Left forelimb (tissue), 1 donor: ENCODE measurements at regions not wholly inside any gene's neighbourhood (a gene's known extent, or its start where the extent isn't known, plus 50 kb on each side); places are given as distances from the start of the nearest gene placed in this dataset.
"Not testable (repeated sequence)": the region's sequence is repeated elsewhere in the genome, so short reads cannot be mapped to it uniquely, and the experiment has no call there.

ENCODE experiments used
- DNase-seq: peaks from one replicate; pipeline ENCODE4 v3.0.0-alpha.2; 2018; ENCODE audit warnings: low spot score

DNA sequence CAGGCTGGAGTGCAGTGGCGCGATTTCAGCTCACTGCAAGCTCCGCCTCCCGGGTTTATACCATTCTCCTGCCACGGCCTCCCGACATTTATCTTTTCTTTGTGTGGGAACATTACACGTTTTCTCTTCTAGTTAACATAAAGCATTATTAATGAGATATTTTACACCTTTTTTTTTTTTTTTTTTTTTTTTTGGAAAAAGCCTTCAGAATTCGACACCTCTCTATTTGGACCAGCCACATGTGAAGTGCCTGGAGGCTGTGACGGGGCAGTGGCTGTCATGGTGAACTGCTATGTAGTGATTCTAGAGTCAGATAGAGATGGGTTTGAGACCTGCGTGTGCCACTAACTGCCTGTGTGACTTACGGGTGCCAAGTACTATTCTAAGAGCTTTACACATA lies 64.3 kb downstream of the SMIM38 start:
- DNase-seq = no peak

DNA sequence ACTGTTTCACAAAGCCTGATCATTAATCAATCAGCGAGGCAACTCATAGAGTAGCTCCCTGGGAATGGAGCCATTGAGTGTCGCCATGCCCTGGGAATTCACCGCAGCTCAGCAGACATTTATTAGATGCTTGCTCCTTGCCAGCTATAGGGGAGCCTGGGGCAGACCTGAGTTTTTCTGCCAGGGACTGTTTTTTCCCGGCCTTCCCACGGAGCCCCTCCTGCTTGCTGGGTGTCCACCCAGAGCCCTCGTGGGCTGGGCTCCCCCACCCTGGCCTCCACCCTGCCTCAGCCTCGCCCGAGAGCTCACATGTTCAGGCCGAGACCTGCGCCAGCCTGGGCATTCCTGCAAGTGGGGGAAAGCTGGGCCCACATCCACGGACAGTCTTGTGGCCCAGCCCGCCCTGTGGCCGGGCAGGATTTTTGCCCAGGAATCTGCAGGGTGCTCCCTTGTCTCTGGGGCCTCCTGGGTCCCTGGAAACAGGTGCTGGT lies 64.9 kb downstream of the SMIM38 start:
- peak; percentile 65 for DNase-seq

DNA sequence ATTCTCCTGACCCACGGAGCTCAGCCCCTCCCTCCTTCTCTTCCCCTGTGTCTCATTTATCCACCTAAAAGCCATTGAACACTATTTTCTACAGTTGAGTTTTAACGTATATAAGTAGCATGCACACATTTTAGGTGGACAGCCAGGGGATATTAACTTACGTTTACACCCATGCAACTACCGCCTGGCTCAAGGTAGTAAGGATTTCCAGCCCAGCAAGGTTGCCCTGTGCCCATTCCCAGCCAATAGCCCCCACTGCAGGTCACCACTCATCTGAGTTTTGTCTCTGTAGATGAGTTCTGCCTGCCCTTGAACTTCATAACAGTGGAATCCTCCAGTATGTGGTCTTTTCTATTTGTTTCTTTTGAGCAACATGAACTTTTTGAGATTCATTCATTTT lies 65.4 kb downstream of the SMIM38 start:
- DNase-seq = no peak

DNA sequence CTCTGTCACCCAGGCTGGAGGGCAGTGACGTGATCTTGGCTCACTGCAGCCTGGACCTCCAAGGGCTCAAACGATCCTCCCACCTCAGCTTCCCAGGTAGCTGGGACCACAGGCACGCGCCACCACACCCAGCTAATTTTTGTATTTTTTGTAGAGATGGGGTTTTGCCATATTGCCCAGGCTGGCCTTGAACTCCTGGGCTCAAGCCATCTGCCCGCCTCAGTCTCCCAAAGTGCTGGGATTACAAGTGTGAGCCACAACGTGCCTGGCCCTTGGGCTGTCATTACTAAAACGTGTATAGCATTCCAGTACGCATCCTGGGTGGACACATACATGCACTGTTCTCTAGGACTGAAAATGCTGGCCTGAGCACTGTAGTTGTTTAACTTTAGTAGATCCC lies 65.9 kb downstream of the SMIM38 start:
- not testable (repeated sequence) for DNase-seq

DNA sequence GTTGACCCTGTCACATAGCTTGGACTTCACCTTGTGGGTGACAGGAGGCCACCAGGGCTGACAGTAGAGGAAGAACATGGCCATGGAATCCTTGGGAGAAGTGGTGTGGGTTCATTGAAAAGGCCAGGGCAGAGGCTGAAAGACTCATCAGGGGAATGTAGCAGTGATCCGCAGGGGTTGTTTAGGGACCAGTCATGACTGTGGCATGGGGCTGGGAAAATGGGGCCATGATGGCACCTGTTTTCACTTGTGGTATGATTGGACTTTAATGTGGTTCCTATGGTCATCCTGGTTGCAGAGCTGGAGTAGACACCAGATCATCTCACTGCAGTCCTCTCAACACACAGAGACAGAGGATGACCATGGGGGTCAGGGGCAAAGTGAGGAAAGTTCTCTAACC lies 66.7 kb upstream of the MYEOV start:
- DNase-seq = peak; percentile 37

DNA sequence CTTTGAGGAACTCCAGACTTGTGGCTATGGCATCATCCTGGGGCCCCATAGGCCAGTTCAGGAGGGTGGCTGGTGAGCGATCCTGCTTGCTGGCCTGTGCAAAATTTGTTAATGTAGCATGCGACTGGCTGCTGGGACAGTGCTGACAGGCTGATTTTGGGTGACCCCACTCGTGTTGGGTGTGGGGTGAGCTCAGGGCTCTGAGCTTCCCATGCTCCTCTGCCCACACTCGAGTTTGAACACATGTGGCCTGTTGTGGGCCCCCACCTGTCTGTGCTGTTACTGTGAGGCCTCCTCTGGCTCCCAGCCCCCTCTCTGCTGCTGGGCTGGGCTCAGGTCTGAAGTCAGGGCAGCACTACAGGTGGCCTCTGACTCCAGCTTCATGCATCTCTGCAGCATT lies 64.4 kb upstream of the MYEOV start:
- DNase-seq = peak; percentile 26

GRCh38 chr11:69230856-69231425 lies 63.0 kb upstream of the MYEOV start:
- DNase-seq = peak; percentile 49

DNA sequence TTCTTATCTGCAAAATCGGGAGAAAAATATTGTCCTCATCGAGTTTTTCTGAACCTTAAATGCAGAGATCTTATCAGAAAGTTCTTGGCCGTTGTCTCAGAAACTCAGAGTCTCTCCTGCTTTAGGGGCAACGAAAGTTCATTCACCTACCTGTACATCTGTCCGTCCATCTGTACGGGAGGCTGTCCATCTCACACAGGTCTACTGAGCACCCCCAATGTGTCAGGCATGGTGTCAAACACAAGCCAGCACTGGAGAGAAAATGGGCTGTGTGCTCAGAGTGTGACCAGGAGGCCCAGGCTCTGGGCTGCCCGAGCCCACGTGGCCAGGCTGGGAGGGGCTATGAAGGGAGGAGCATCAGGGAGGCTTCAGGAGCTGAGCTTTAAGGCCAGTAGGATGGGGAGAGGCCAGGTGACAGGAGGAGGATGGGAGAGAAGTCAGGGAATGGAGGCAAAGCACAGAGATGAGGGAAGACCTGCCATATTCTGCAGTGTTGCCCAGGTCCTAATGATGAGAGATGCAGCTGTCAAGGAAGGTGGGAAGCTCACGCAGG lies 62.4 kb upstream of the MYEOV start:
- DNase-seq = peak; percentile 25

DNA sequence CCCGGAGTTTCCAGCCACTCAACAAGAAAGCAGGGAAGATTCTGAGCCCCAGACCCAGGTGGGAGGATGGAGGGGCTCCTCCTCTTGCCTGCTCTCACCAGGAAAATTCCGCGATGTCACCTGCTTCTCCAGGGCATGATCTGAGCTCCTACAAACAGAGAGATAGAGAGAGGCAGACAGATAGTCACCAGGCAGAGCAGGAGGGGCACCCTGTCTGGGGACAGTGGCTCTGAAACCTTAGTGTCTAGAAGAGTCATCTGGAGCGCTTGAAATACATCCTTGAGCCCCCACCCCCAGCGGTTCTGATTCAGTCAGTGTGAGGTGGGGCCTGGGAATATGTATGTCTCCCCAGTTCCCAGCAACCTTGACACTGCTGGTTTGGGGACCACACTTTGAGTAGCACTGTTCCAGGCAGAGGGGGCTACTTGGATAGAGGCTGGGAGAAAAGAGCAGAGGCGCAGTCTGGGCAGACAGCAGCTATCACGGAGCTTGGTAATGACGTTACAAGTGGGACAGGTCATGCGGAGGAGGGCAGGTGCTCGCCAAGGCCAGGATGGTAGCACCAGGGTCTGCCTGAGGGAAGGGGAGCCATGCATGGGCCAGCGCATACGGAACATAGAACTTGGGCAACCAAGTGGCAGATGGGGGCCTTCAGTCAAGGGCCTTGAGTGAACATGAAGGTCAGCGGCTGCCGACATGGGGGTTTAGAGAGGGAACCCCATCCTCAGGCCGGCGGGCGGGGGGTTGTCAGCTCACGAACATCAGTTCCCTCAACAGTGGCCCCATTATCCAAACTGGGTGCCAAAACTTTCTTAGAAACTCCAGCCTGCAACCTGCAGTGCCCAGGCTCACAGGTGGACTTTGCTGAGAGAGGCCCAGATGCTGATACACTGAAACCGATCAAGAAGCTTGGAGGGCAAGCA lies 60.9 kb upstream of the MYEOV start:
- DNase-seq = peak; percentile 57

DNA sequence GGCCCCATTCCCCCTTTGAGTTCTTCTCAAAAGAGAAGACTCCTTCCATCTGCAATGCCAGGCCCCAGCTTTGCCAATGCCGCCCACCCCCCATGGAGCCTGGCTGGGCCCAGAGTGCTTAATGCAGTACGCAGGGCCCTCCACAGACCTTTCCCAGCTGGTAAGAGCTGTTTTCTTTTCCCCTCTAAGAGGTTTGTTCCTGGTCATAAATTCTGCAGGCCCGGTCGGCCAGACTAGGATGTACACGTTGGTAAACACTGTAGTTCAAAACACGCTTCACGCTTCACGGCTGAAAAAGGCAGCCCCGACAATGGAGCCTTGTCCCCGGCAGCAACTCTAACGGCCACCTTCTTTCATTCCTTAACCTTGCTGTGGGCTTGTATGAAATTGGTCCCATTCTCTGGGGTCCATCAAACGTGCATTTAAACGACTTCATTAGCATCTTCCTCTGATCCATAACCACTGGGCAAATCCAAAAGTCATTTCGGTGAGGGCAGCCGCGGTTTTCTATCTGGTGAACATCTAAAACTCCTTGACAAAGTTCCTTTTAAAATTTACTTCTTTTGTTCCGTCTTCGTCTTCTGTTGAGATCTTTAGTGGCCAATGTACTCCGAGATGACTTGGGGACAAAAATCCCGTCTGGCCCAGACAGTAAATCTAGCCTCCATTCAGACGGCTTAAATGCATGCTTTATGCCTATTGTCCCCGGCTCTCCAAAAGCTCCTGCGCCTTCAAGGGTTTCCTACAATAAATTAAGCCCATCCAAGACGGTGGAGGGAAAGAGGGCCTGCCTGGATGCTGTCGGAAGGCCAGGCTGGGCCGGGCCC lies 60.0 kb upstream of the MYEOV start:
- DNase-seq = peak; percentile 31

DNA sequence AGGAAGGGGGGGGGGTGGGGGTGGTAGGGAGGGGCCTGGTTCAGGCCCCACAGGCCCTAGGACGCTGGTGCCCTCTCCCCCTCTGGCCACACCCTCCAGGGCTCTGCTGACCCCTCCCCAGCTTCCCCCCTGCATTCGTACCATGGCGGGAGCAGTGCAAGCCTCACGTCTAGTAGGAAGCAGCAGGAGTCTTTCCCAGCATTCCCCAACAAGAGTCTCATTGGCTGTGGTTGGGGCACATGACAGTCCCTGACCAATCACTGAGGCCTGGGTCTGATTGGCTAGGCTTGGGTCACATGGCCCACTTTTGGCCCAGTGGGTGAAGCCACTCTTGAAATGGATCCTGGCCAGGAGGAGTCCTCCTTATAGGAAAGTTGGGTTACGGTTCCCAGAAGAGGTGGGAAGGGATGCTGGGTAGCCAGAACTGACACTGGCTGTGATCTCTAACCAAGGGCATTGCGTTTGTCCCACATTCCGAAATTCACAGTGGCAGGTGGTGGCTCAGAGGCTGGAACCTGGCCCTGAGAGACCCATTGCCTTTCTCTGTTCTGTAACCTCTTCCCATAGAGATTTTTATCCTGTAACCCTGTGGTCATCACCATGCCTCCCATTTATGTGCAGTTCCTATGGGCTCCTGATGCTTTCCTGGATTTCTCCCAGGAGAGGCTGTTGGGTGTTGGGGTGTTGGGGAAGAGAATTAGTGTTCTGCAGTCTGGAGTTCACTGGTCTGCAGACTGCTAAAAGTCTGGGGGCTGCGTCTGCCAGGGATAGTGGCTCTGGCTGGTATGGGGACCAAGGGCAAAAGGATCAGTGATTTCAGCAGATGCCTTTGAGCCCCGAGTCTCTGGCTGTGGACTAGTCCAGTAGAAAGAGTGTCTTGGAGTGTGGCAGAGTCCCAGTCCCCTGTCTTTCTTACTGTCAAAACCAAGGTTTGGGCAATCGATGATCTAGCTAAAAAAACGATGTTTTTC lies 58.9 kb upstream of the MYEOV start:
- peak; percentile 46 for DNase-seq

- peak; percentile 38 for DNase-seq
These were observed 55.2 kb upstream of the MYEOV start for GRCh38 chr11:69238573-69239351.

- DNase-seq = peak; percentile 42
These were observed 54.3 kb upstream of the MYEOV start for GRCh38 chr11:69239641-69240040.

DNA sequence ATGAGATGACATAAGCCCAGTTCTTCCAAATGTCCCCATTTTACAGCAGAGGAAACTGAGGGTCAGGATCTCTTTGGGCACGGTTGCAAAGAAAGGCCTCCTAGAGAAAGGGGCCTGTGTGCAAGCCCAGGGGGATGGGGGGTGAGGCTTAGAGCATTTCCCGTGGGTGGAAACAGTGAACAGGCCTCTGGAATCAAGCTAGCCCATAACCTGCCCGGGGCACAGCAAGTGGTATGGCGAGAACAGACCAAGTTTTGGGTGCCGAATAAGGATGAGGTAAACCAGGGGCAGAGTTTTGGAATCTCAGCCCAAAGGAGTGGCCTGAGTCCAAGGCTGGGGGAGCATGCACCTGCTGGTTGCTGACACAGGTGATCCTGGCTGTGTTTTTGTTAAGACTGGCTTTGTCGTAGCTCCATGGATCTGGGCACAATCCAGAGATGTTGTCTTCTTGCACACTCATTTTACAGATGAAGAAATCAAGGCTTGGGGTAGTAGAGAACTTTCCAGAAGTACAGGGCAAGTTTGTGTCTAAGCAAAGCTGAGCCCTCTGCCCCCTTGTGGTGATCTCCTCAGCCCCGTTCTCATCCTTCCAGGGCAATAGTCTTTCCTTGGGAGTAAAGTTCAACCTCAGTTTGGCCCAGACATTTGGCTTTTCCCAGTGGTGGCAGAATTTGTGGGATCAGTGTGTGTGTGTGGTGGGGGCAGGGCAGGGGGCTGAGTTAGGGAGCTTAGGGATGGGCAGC lies 53.5 kb upstream of the MYEOV start:
- peak; percentile 38 for DNase-seq

- peak; percentile 9 for DNase-seq
These were observed 52.7 kb upstream of the MYEOV start for GRCh38 chr11:69241075-69241740.

DNA sequence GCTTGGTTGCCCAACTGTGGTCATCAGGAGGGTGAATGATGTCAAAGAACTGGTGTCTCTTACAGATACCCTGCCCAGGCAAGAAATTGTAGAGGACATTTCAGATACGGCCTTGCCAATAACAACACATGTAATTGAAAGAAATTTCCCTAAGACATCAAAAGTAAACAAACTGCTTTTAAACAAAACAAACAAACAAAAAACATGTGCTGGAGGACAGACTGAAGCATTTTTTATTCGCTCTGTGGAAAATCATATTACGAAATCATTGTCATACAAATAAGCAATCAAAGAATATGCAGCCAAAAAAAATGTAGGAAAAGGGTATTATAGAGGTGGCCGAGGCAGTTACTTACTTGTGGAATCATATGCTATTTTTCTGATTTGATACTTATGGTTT lies 52.1 kb upstream of the MYEOV start:
- DNase-seq = no peak

- DNase-seq = peak; percentile 51
These were observed 51.6 kb upstream of the MYEOV start for GRCh38 chr11:69242266-69242920.

GRCh38 chr11:69243496-69244200 lies 50.3 kb upstream of the MYEOV start:
- DNase-seq = peak; percentile 49
